GM23338 (cell line): ENCODE measurements at regions not wholly inside any gene's neighbourhood (a gene's known extent, or its start where the extent isn't known, plus 50 kb on each side); places are given as distances from the start of the nearest gene placed in this dataset.

ENCODE experiments used
- ATAC-seq: fragments of 200-7000 bp; cut with Tn5 transposase; 3 replicates; pipeline ENCODE4 v1.9.1; 2020
- DNase-seq: peaks from one replicate; pipeline ENCODE4 v3.0.0-alpha.2; 2015; ENCODE audit warnings: low spot score
- H2AFZ ChIP-seq: fragments of 200-600 bp; sonication (generic); 2 replicates; pipeline ENCODE4 v1.8.0; 2016; ENCODE audit warnings: antibody characterized with exemption, mild to moderate bottlenecking, moderate library complexity
- H3F3A ChIP-seq: fragments of 200-600 bp; sonication (generic); replicated peaks from 2 replicates; pipeline ENCODE4 v1.8.0; 2017; ENCODE audit warnings: antibody characterized with exemption, mixed run types, low read depth
- H3K27ac ChIP-seq: fragments of 200-600 bp; sonication (generic); 2 replicates; pipeline ENCODE4 v1.6.1; 2016; ENCODE audit warnings: low read depth
- H3K27me3 ChIP-seq: fragments of 200-600 bp; sonication (generic); 2 replicates; pipeline ENCODE4 v1.8.0; 2016; ENCODE audit warnings: mild to moderate bottlenecking, mixed run types, moderate library complexity; ENCODE audit not compliant: insufficient read depth
- H3K36me3 ChIP-seq: fragments of 200-600 bp; sonication (generic); 2 replicates; pipeline ENCODE4 v1.8.0; 2016; ENCODE audit warnings: mild to moderate bottlenecking; ENCODE audit not compliant: insufficient read depth
- H3K4me1 ChIP-seq: fragments of 200-600 bp; sonication (generic); 2 replicates; pipeline ENCODE4 v1.8.0; 2016; ENCODE audit warnings: mild to moderate bottlenecking, moderate library complexity; ENCODE audit not compliant: insufficient read depth
- H3K4me2 ChIP-seq: fragments of 200-600 bp; sonication (generic); 2 replicates; pipeline ENCODE4 v1.7.1; 2017; ENCODE audit warnings: mixed run types
- H3K4me3 ChIP-seq: fragments of 200-600 bp; sonication (generic); 2 replicates; pipeline ENCODE4 v1.6.1; 2016; ENCODE audit warnings: mixed run types
- H3K79me2 ChIP-seq: fragments of 200-600 bp; sonication (generic); replicated peaks from 2 replicates; pipeline ENCODE4 v1.8.0; 2017; ENCODE audit warnings: mild to moderate bottlenecking; ENCODE audit not compliant: insufficient read depth
- H3K9me2 ChIP-seq: fragments of 200-600 bp; sonication (generic); 2 replicates; pipeline ENCODE4 v1.8.0; 2017; ENCODE audit not compliant: insufficient read depth
- H4K20me1 ChIP-seq: fragments of 200-600 bp; sonication (generic); replicated peaks from 2 replicates; pipeline ENCODE4 v1.8.0; 2017; ENCODE audit warnings: mild to moderate bottlenecking; ENCODE audit not compliant: insufficient read depth
- H3K27ac Mint-ChIP-seq: 2 replicates; pipeline ENCODE4 v1.8.0; 2020; ENCODE audit warnings: inconsistent platforms, mild to moderate bottlenecking, moderate library complexity, mixed read lengths
- H3K27me3 Mint-ChIP-seq: 3 replicates; pipeline ENCODE4 v1.8.0; 2022; ENCODE audit warnings: low read depth, mild to moderate bottlenecking, moderate library complexity, mixed read lengths, inconsistent platforms; ENCODE audit not compliant: insufficient read depth, poor library complexity
- H3K36me3 Mint-ChIP-seq: 3 replicates; pipeline ENCODE4 v1.8.0; 2021; ENCODE audit warnings: low read depth, mild to moderate bottlenecking, inconsistent platforms, moderate library complexity, mixed read lengths
- H3K4me1 Mint-ChIP-seq: 3 replicates; pipeline ENCODE4 v1.8.0; 2020; ENCODE audit warnings: mild to moderate bottlenecking, inconsistent platforms, mixed read lengths
- H3K4me3 Mint-ChIP-seq: 3 replicates; pipeline ENCODE4 v1.8.0; 2021; ENCODE audit warnings: moderate library complexity, mild to moderate bottlenecking, inconsistent platforms, mixed read lengths
- H3K9me3 Mint-ChIP-seq: 3 replicates; pipeline ENCODE4 v1.8.0; 2020; ENCODE audit warnings: moderate library complexity, mild to moderate bottlenecking, inconsistent platforms, mixed read lengths
- CTCF ChIP-seq, 2 experiments: fragments of 200-600 bp in 1 of 2; sonication (generic) in 1 of 2; conservative IDR thresholded peaks; 2 replicates each; pipeline versions ENCODE4 v1.5.1 to v1.6.1; 2016 to 2017; ENCODE audit warnings: antibody characterized with exemption in 2 of 2, low read depth in 2 of 2, mild to moderate bottlenecking in 2 of 2, moderate library complexity in 1 of 2
- EZH2phosphoT487 ChIP-seq: fragments of 200-600 bp; sonication (generic); IDR thresholded peaks from one replicate; pipeline ENCODE4 v1.8.1; 2018; ENCODE audit warnings: antibody characterized with exemption; ENCODE audit not compliant: unreplicated experiment
- JUNB ChIP-seq: IDR thresholded peaks from one replicate; pipeline ENCODE4 v1.6.1; 2016; ENCODE audit warnings: antibody characterized with exemption; ENCODE audit not compliant: unreplicated experiment
- POLR2AphosphoS5 ChIP-seq: IDR thresholded peaks from 2 replicates; pipeline ENCODE4 v1.6.1; 2016; ENCODE audit warnings: antibody characterized with exemption, low read depth
- STAT1 ChIP-seq: IDR thresholded peaks from one replicate; pipeline ENCODE4 v1.6.1; 2016; ENCODE audit warnings: antibody characterized with exemption; ENCODE audit not compliant: unreplicated experiment
- ZNF114 ChIP-seq: fragments of 250-450 bp; sonication (Bioruptor Pico); IDR thresholded peaks from 2 replicates; pipeline ENCODE4 v1.5.0; 2020; ENCODE audit warnings: mild to moderate bottlenecking, moderate library complexity
- ZNF462 ChIP-seq: fragments of 250-450 bp; sonication (Bioruptor Pico); IDR thresholded peaks from 2 replicates; pipeline ENCODE4 v1.5.0; 2020; ENCODE audit warnings: mild to moderate bottlenecking, moderate library complexity

GRCh38 chr6:98037571-98037970 lies 754.6 kb upstream of the MMS22L start (continued):
- TF ChIP-seq POLR2AphosphoS5 (no peak), ZNF114 (CRISPR knock-in tag) (no peak), STAT1 (no peak)

GRCh38 chr6:98039443-98039842 lies 756.4 kb upstream of the MMS22L start:
- TF ChIP-seq CTCF (conservative IDR thresholded peaks at IDR 0.05; ENCODE audit: low read depth in 2 of 2), result no peak
- TF ChIP-seq ZNF114 (CRISPR knock-in tag), result 0 out of 2 replicates have a peak, but pooled peaks have one; percentile 70
- H3K27me3 ChIP-seq, result no peaks in the 10 kb centered on the region
- no peaks in the 10 kb centered on the region for H3K36me3 Mint-ChIP-seq
- H3K27ac ChIP-seq, result peak overlapping the region; percentile 90
- peak overlapping the region; percentile 97 for H3K27ac Mint-ChIP-seq
- no peaks in the 10 kb centered on the region for H3K9me3 Mint-ChIP-seq
- H3K4me2 ChIP-seq, result peak overlapping the region; percentile 28
- peaks cover 65% of the 10 kb centered on the region for H3K4me1 Mint-ChIP-seq
- H3K36me3 ChIP-seq, result no peaks in the 10 kb centered on the region
- H3K4me1 ChIP-seq, result peaks cover 69% of the 10 kb centered on the region
- peak; percentile 64 for DNase-seq
- peak overlapping the region; percentile 55 for H3K4me3 Mint-ChIP-seq
- no peaks in the 10 kb centered on the region for H3F3A ChIP-seq
- H3K27me3 Mint-ChIP-seq, result no peaks in the 10 kb centered on the region
- ATAC-seq, result peak; percentile 59
- no peaks in the 10 kb centered on the region for H3K9me2 ChIP-seq
- H4K20me1 ChIP-seq, result no peaks in the 10 kb centered on the region
- no peaks in the 10 kb centered on the region for H3K79me2 ChIP-seq
- peak overlapping the region; percentile 9; the same call in 1 of the 2 replicates for H3K4me3 ChIP-seq
- no peak overlapping the region for H2AFZ ChIP-seq

- Mint-ChIP-seq H3K9me3 (no peaks in the 10 kb centered on the region), H3K36me3 (no peaks in the 10 kb centered on the region), H3K4me3 (peak overlapping the region; percentile 55), H3K4me1 (peaks cover 72% of the 10 kb centered on the region), H3K27me3 (peaks cover 3% of the 10 kb centered on the region), H3K27ac (peak overlapping the region; percentile 97)
- no peaks in the 10 kb centered on the region for H3K79me2 ChIP-seq
- H3K4me2 ChIP-seq, result peak overlapping the region; percentile 28
- H3K27ac ChIP-seq, result peak overlapping the region; percentile 96
- H3K4me3 ChIP-seq, result no peak overlapping the region; the same call in 1 of the 2 replicates
- H3F3A ChIP-seq, result no peaks in the 10 kb centered on the region
- ATAC-seq (peak; percentile 67), DNase-seq (peak; percentile 93)
- H2AFZ ChIP-seq, result no peak overlapping the region
- H3K36me3 ChIP-seq, result no peaks in the 10 kb centered on the region
- H3K4me1 ChIP-seq, result peaks cover 75% of the 10 kb centered on the region
- H3K9me2 ChIP-seq, result no peaks in the 10 kb centered on the region
- no peaks in the 10 kb centered on the region for H3K27me3 ChIP-seq
- no peaks in the 10 kb centered on the region for H4K20me1 ChIP-seq
- TF ChIP-seq STAT1 (no peak), EZH2phosphoT487 (no peak), JUNB (no peak), ZNF462 (CRISPR knock-in tag) (peak; percentile 83)
Measured at GRCh38 chr6:98039904-98040607, 757.0 kb upstream of the MMS22L start.
